Ishikawa (cell line): ENCODE measurements at regions not wholly inside any gene's neighbourhood (a gene's known extent, or its start where the extent isn't known, plus 50 kb on each side); places are given as distances from the start of the nearest gene placed in this dataset.

Experiments used
- CEBPB ChIP-seq: IDR thresholded peaks from 2 replicates; pipeline ENCODE4 v1.6.1; 2012
- CREB1 ChIP-seq: IDR thresholded peaks from 2 replicates; pipeline ENCODE4 v1.6.1; 2012; ENCODE audit warnings: low read depth
- EGR1 ChIP-seq: IDR thresholded peaks from 2 replicates; pipeline ENCODE4 v1.6.1; 2012
- EP300 ChIP-seq: IDR thresholded peaks from 2 replicates; pipeline ENCODE4 v1.6.1; 2012; ENCODE audit warnings: borderline replicate concordance
- FOXM1 ChIP-seq: IDR thresholded peaks from 2 replicates; pipeline ENCODE4 v1.6.1; 2012; ENCODE audit warnings: low read depth, borderline replicate concordance
- MAX ChIP-seq: IDR thresholded peaks from 2 replicates; pipeline ENCODE4 v1.6.1; 2012
- NFIC ChIP-seq: IDR thresholded peaks from 2 replicates; pipeline ENCODE4 v1.6.1; 2012
- RAD21 ChIP-seq: IDR thresholded peaks from 2 replicates; pipeline ENCODE4 v1.6.1; 2012; ENCODE audit warnings: low read depth
- REST ChIP-seq: IDR thresholded peaks from 2 replicates; pipeline ENCODE4 v1.6.1; 2012; ENCODE audit warnings: low read depth, mild to moderate bottlenecking
- TAF1 ChIP-seq: IDR thresholded peaks from 2 replicates; pipeline ENCODE4 v1.6.1; 2012; ENCODE audit warnings: low read depth, mild to moderate bottlenecking
- TCF12 ChIP-seq: IDR thresholded peaks from 2 replicates; pipeline ENCODE4 v1.6.1; 2012; ENCODE audit warnings: low read depth
- TEAD4 ChIP-seq: IDR thresholded peaks from 2 replicates; pipeline ENCODE4 v1.6.1; 2012
- USF1 ChIP-seq: IDR thresholded peaks from 2 replicates; pipeline ENCODE4 v1.6.1; 2012
- YY1 ChIP-seq: IDR thresholded peaks from 2 replicates; pipeline ENCODE4 v1.6.1; 2012; ENCODE audit warnings: low read depth
- ZBTB7A ChIP-seq: IDR thresholded peaks from 2 replicates; pipeline ENCODE4 v1.6.1; 2012; ENCODE audit warnings: low read depth

- TF ChIP-seq CEBPB = no peak
- TF ChIP-seq ZBTB7A = no peak
- TF ChIP-seq FOXM1 = no peak
- no peak for TF ChIP-seq CREB1
- TF ChIP-seq YY1 = no peak
- no peak for TF ChIP-seq REST
- TF ChIP-seq NFIC = no peak
- TF ChIP-seq RAD21 = no peak
- TF ChIP-seq TEAD4 = no peak
- TF ChIP-seq EP300 = no peak
- TF ChIP-seq USF1 = no peak
- no peak for TF ChIP-seq MAX
- no peak for TF ChIP-seq TCF12
- no peak for TF ChIP-seq TAF1
- no peak for TF ChIP-seq EGR1
Measured at GRCh38 chr9:27880156-27880555, 306.9 kb upstream of the C9orf72 start.

- no peak for TF ChIP-seq REST
- TF ChIP-seq TEAD4 = no peak
- no peak for TF ChIP-seq EP300
- no peak for TF ChIP-seq TCF12
- TF ChIP-seq CEBPB = no peak
- no peak for TF ChIP-seq CREB1
- TF ChIP-seq MAX = no peak
- TF ChIP-seq USF1 = no peak
- no peak for TF ChIP-seq FOXM1
- no peak for TF ChIP-seq ZBTB7A
- TF ChIP-seq EGR1 = no peak
- no peak for TF ChIP-seq TAF1
- TF ChIP-seq NFIC = no peak
- no peak for TF ChIP-seq YY1
- no peak for TF ChIP-seq RAD21
Measured at GRCh38 chr9:27880635-27881034, 307.4 kb upstream of the C9orf72 start.

- TF ChIP-seq MAX (peak; percentile 72), TCF12 (no peak), TEAD4 (no peak), FOXM1 (no peak), EP300 (no peak), ZBTB7A (no peak), CREB1 (no peak), YY1 (0 out of 2 replicates have a peak, but pooled peaks have one; percentile 24), TAF1 (no peak), REST (no peak), CEBPB (no peak), RAD21 (peak; percentile 73), NFIC (no peak), USF1 (peak; percentile 59), EGR1 (no peak)
Measured at GRCh38 chr9:27888661-27889295, 315.5 kb upstream of the C9orf72 start.

- TF ChIP-seq USF1 (no peak), TAF1 (no peak), EP300 (no peak), TCF12 (no peak), NFIC (no peak), ZBTB7A (no peak)
Measured at GRCh38 chr9:27924502-27924901, 351.2 kb upstream of the C9orf72 start.
